Activated CD8-positive, alpha-beta T cell treated with anti-CD3 and anti-CD28 coated beads, Interleukin-2, amount 10 ng/mL, durations not matched to agents 7 days and 5 days (primary cell): ENCODE measurements at regions not wholly inside any gene's neighbourhood (a gene's known extent, or its start where the extent isn't known, plus 50 kb on each side); places are given as distances from the start of the nearest gene placed in this dataset.
"Not testable (repeated sequence)": the region's sequence is repeated elsewhere in the genome, so short reads cannot be mapped to it uniquely, and the experiment has no call there.

ENCODE experiments used
- ATAC-seq: fragments of 150-1000 bp; cut with Tn5 transposase; one replicate; pipeline ENCODE4 v1.10.0; 2021; ENCODE audit warnings: moderate library complexity
- CTCF ChIA-PET: fragments of 350-600 bp; sonication (Branson Sonifier 250); formaldehyde crosslinking; loops from one replicate; lab custom pipeline; 2021; ENCODE audit warnings: antibody characterized with exemption; lab: Charles Lee
- POLR2A ChIA-PET: fragments of 350-600 bp; sonication (Branson Sonifier 250); formaldehyde crosslinking; loops from one replicate; lab custom pipeline; 2021; ENCODE audit warnings: antibody characterized with exemption; lab: Charles Lee
- DNase-seq: peaks from one replicate; pipeline ENCODE4 v3.0.0-alpha.2; 2020
- H3K27ac Mint-ChIP-seq: one replicate; pipeline ENCODE4 v1.8.0; 2021; ENCODE audit warnings: mild to moderate bottlenecking, mixed read lengths
- H3K27me3 Mint-ChIP-seq: one replicate; pipeline ENCODE4 v1.8.0; 2021; ENCODE audit warnings: low read depth, mixed read lengths
- H3K36me3 Mint-ChIP-seq: one replicate; pipeline ENCODE4 v1.8.0; 2021; ENCODE audit warnings: low read depth, mixed read lengths
- H3K4me1 Mint-ChIP-seq: one replicate; pipeline ENCODE4 v1.8.0; 2021; ENCODE audit warnings: low read depth, mixed read lengths
- H3K4me3 Mint-ChIP-seq: one replicate; pipeline ENCODE4 v1.8.0; 2021; ENCODE audit warnings: mild to moderate bottlenecking, mixed read lengths
- H3K9me3 Mint-ChIP-seq: one replicate; pipeline ENCODE4 v1.8.0; 2022; ENCODE audit warnings: mixed read lengths; ENCODE audit not compliant: insufficient read depth

GRCh38 chr5:106634375-106634774, 1036.4 kb downstream of the EFNA5 start:
- Mint-ChIP-seq H3K4me1 (no peaks in the 10 kb centered on the region), H3K27ac (no peak overlapping the region), H3K27me3 (no peaks in the 10 kb centered on the region), H3K36me3 (no peaks in the 10 kb centered on the region), H3K4me3 (no peak overlapping the region), H3K9me3 (peaks cover 18% of the 10 kb centered on the region)
- DNase-seq: no peak
- no peak for ATAC-seq
- CTCF ChIA-PET: no interaction called here
- POLR2A ChIA-PET: no interaction called here

GRCh38 chr5:106633825-106634224, 1036.9 kb downstream of the EFNA5 start:
- no peaks in the 10 kb centered on the region for H3K4me1 Mint-ChIP-seq
- POLR2A ChIA-PET: no interaction called here
- no peak overlapping the region for H3K4me3 Mint-ChIP-seq
- ATAC-seq: no peak
- no peaks in the 10 kb centered on the region for H3K36me3 Mint-ChIP-seq
- no peak overlapping the region for H3K27ac Mint-ChIP-seq
- DNase-seq: no peak
- CTCF ChIA-PET: no interaction called here
- no peaks in the 10 kb centered on the region for H3K27me3 Mint-ChIP-seq
- H3K9me3 Mint-ChIP-seq: peaks cover 19% of the 10 kb centered on the region

GRCh38 chr5:106628456-106628855, 1042.3 kb downstream of the EFNA5 start:
- ATAC-seq, H3K36me3 Mint-ChIP-seq, CTCF ChIA-PET, H3K4me3 Mint-ChIP-seq, DNase-seq, H3K9me3 Mint-ChIP-seq, H3K27me3 Mint-ChIP-seq, H3K4me1 Mint-ChIP-seq, H3K27ac Mint-ChIP-seq, POLR2A ChIA-PET: not testable (repeated sequence)

GRCh38 chr5:106610041-106610440, 1060.7 kb downstream of the EFNA5 start:
- Mint-ChIP-seq H3K4me3 (no peak overlapping the region), H3K27ac (no peak overlapping the region), H3K27me3 (no peaks in the 10 kb centered on the region), H3K4me1 (no peaks in the 10 kb centered on the region), H3K36me3 (no peaks in the 10 kb centered on the region), H3K9me3 (peaks cover 4% of the 10 kb centered on the region)
- DNase-seq (no peak), ATAC-seq (no peak)
- CTCF ChIA-PET: no interaction called here
- POLR2A ChIA-PET: no interaction called here

GRCh38 chr5:106601620-106602019, 1069.1 kb downstream of the EFNA5 start:
- Mint-ChIP-seq H3K4me1 (no peaks in the 10 kb centered on the region), H3K27me3 (no peaks in the 10 kb centered on the region), H3K9me3 (peaks cover 3% of the 10 kb centered on the region), H3K4me3 (no peak overlapping the region), H3K27ac (no peak overlapping the region), H3K36me3 (no peaks in the 10 kb centered on the region)
- ChIA-PET POLR2A (no interaction called here), CTCF (no interaction called here)
- DNase-seq (no peak), ATAC-seq (no peak)

- H3K4me3 Mint-ChIP-seq: no peak overlapping the region
- POLR2A ChIA-PET: no interaction called here
- CTCF ChIA-PET: no interaction called here
- H3K36me3 Mint-ChIP-seq: no peaks in the 10 kb centered on the region
- no peak for ATAC-seq
- no peaks in the 10 kb centered on the region for H3K27me3 Mint-ChIP-seq
- H3K4me1 Mint-ChIP-seq: no peaks in the 10 kb centered on the region
- no peak for DNase-seq
- peaks cover 3% of the 10 kb centered on the region for H3K9me3 Mint-ChIP-seq
- no peak overlapping the region for H3K27ac Mint-ChIP-seq
Observed at GRCh38 chr5:106600803-106601202, 1069.9 kb downstream of the EFNA5 start.

- no peaks in the 10 kb centered on the region for H3K9me3 Mint-ChIP-seq
- no peaks in the 10 kb centered on the region for H3K27me3 Mint-ChIP-seq
- no peak overlapping the region for H3K27ac Mint-ChIP-seq
- ChIA-PET CTCF (no interaction called here), POLR2A (no interaction called here)
- ATAC-seq (no peak), DNase-seq (no peak)
- no peaks in the 10 kb centered on the region for H3K4me1 Mint-ChIP-seq
- no peaks in the 10 kb centered on the region for H3K36me3 Mint-ChIP-seq
- no peak overlapping the region for H3K4me3 Mint-ChIP-seq
Observed at GRCh38 chr5:106595864-106596263, 1074.9 kb downstream of the EFNA5 start.

- Mint-ChIP-seq H3K4me1 (no peaks in the 10 kb centered on the region), H3K27ac (no peak overlapping the region), H3K4me3 (no peak overlapping the region), H3K27me3 (no peaks in the 10 kb centered on the region), H3K36me3 (no peaks in the 10 kb centered on the region), H3K9me3 (peaks cover 8% of the 10 kb centered on the region)
- ChIA-PET CTCF (no interaction called here), POLR2A (no interaction called here)
- DNase-seq: no peak
- ATAC-seq: no peak
Observed at GRCh38 chr5:106584268-106584667, 1086.5 kb downstream of the EFNA5 start.

- no peak overlapping the region for H3K4me3 Mint-ChIP-seq
- no peaks in the 10 kb centered on the region for H3K36me3 Mint-ChIP-seq
- no peaks in the 10 kb centered on the region for H3K27me3 Mint-ChIP-seq
- H3K4me1 Mint-ChIP-seq: no peaks in the 10 kb centered on the region
- ChIA-PET POLR2A (no interaction called here), CTCF (no interaction called here)
- no peak overlapping the region for H3K27ac Mint-ChIP-seq
- no peak for ATAC-seq
- H3K9me3 Mint-ChIP-seq: peaks cover 8% of the 10 kb centered on the region
- no peak for DNase-seq
Observed at GRCh38 chr5:106578736-106579135, 1092.0 kb downstream of the EFNA5 start.

GRCh38 chr5:106574820-106575219, 1095.9 kb downstream of the EFNA5 start:
- ChIA-PET POLR2A (no interaction called here), CTCF (no interaction called here)
- ATAC-seq (no peak), DNase-seq (no peak)
- no peaks in the 10 kb centered on the region for H3K27me3 Mint-ChIP-seq
- H3K4me3 Mint-ChIP-seq: no peak overlapping the region
- H3K27ac Mint-ChIP-seq: no peak overlapping the region
- H3K9me3 Mint-ChIP-seq: peaks cover 8% of the 10 kb centered on the region
- no peaks in the 10 kb centered on the region for H3K36me3 Mint-ChIP-seq
- H3K4me1 Mint-ChIP-seq: no peaks in the 10 kb centered on the region

GRCh38 chr5:106566031-106566430, 1104.7 kb downstream of the EFNA5 start:
- H3K9me3 Mint-ChIP-seq: no peaks in the 10 kb centered on the region
- POLR2A ChIA-PET: no interaction called here
- CTCF ChIA-PET: no interaction called here
- no peak for DNase-seq
- H3K4me3 Mint-ChIP-seq: no peak overlapping the region
- no peaks in the 10 kb centered on the region for H3K27me3 Mint-ChIP-seq
- ATAC-seq: no peak
- no peaks in the 10 kb centered on the region for H3K4me1 Mint-ChIP-seq
- H3K27ac Mint-ChIP-seq: no peak overlapping the region
- H3K36me3 Mint-ChIP-seq: no peaks in the 10 kb centered on the region

GRCh38 chr5:106545325-106545724, 1125.4 kb downstream of the EFNA5 start:
- Mint-ChIP-seq H3K27ac (no peak overlapping the region), H3K9me3 (peaks cover 30% of the 10 kb centered on the region), H3K4me1 (no peaks in the 10 kb centered on the region), H3K4me3 (no peak overlapping the region), H3K27me3 (no peaks in the 10 kb centered on the region), H3K36me3 (no peaks in the 10 kb centered on the region)
- ChIA-PET POLR2A (no interaction called here), CTCF (no interaction called here)
- DNase-seq: no peak
- no peak for ATAC-seq

GRCh38 chr5:106543330-106543729, 1127.4 kb downstream of the EFNA5 start:
- H3K9me3 Mint-ChIP-seq: peaks cover 30% of the 10 kb centered on the region
- no peaks in the 10 kb centered on the region for H3K4me1 Mint-ChIP-seq
- H3K36me3 Mint-ChIP-seq: no peaks in the 10 kb centered on the region
- H3K4me3 Mint-ChIP-seq: no peak overlapping the region
- ChIA-PET POLR2A (no interaction called here), CTCF (no interaction called here)
- H3K27ac Mint-ChIP-seq: no peak overlapping the region
- DNase-seq: no peak
- H3K27me3 Mint-ChIP-seq: no peaks in the 10 kb centered on the region
- ATAC-seq: no peak
